ENCODE measurements at regions not wholly inside any gene's neighbourhood (a gene's known extent, or its start where the extent isn't known, plus 50 kb on each side); places are given as distances from the start of the nearest gene placed in this dataset.

DNA sequence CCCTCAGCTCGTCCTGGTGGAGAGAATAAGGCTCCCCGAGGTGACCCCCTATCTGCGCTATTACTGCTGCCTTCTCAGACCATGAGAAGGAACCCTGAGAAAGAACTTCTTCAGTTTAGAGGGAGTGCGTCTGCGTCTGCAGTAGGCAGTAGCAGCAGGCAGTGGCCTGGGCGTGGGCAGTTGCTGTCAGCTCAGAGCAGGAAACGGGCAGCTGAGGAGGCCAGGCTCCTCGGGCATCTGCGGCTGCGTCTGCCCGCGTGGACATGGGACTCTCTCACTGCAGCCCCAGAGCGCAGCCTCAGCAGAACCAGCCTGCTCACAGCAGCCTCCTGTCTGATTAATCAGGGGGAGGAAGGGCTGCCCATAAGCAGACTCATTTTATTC lies 49.8 kb upstream of the FCN1 start:
- no peak for DNase-seq

DNA sequence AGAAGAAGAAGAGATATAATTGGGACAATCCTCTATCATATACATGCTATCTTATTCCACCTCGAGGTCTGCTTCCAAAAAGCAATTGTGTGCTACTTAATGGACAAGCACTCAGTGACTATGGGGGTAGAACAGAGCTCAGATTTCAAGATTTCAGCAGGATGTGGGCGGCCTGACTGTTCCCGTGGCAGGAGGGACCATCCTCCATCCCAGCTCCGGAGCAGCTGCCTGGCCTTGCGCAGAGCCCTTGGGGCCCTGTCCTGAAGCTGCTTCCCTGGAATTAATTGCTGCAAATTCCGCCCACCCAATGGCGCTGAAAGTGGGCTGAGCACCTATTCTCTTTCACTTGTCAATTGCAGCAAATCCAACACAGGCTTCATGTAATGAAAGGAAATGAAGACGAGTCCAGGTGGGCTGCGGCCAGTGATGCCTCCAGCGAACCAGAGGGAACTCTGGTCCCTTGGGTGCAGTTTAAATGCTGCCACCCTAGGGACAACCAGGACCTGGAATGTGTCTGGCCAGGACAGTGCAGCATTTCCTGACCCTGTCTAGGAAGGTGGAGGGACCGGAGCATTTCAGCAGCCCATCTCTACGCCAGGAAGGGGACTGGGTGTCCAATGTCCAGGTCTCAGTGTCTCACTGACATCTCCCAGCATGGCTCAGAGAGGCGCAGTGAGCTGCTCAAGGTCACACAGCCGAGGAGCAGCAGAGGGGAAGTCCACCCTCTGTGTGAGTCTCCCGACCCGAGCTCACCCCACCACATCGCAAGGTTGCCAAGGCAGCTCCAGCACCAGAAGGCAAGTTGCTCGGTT lies 50.5 kb upstream of the FCN1 start:
- no peak for DNase-seq

DNA sequence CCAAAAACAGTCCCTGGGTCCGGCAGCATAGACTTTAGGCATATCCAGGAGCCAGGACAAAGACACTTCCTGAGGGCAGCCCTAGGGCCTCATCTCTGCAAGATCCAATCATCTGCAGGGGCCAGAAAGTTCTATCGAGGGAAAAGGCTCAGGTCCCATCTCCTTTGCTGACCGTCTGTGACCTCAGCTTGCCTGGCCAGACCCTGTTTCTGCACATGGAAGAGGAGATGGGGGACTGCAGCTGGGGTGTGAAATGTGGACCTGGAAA lies 51.0 kb upstream of the FCN1 start:
- DNase-seq = no peak

DNA sequence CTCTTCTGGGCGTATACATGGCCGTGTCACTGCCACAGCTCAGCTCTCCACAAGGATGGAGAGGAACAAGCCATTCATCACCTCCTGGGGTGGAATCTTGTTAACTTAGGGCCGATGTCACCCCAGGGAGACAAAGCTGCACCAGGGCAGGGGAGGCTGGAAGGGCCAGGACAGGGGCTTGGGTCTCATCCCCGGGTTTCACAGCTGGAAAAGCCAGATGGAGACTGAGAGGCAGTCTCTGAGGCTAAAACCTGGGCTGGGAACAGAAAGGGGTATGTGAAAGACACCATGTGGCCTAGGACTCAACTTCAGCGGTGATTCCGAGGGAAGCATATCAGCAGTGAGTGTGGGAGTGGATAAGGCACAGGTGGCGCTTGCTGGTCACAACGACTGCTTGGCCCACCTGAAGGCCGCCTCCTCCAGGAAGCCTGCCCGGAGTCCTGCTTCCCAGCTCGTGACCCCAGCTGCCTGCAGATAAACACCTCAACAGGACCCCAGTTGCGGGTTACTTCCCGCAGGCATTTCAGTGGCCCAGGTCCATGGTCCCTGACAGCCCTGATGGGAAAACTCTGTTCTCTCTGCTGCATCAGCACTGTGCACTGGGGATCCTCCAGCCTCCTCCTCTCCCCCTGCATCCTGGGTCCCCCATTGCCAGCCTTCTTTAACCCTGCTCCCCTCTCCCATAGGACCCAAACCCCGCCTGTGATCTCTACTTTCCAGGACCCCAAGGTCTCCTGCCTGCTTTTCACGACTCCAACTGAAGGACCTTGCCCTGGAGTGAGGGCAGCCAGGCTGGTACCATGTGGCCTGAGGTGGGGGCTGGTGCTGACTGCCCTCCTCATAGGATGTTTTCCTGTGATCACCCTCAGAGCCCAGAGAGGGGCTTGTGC lies 51.7 kb upstream of the FCN1 start:
- DNase-seq = no peak

DNA sequence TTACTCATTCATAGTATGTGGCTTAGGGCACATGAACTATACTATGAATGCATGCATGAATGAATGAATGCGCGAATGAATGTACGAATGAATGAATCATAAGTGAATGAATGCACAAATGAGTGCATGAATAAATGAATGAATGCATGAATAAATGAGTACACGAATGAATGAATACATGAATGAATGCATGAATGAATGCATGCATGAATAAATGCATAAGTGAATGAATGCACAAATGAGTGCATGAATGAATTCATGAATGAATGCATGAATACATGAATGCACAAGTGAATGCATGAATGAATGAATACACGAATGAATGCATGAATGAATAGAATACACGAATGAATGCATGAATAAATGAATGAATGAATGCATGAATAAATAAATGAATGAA lies 52.5 kb upstream of the FCN1 start:
- no peak for DNase-seq

DNA sequence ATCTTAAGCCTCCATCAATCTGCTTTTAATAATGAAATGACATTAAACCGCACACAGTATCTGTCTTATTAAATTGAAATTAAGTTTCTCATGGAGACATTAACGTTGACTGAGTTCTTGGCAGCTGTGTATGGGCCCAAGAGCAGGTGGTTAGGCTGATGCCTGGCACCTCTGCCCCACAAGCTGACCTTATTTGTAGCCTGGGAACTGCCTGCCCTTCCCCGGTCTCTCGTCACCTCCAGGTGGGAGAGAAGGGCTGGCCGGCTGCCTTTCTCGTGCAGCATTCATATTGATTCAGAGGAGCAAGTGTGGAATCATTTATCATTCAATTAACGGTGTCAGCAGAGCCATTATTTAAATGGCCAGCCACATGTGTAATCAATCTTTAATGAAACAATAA lies 53.0 kb upstream of the FCN1 start:
- DNase-seq = no peak

DNA sequence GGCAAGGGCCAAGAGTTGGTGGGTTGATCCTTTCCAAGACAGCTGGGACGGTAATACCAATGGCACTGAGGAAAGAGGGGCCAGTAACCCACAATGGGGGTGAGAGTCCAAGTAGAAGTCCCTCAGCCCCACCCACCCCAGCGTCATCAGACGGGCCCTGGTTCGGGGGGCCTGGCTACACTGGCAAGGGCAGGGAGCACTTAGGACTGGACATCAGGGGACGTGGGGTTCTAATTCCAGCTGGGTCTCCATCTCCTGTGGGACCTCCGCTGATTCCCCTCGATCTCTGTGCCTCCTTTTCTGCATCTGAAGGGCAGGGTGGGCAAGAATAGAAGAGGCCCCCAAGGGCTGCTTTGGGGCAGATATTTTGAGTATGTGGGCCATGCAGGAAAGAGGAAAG lies 53.5 kb upstream of the FCN1 start:
- DNase-seq = no peak

DNA sequence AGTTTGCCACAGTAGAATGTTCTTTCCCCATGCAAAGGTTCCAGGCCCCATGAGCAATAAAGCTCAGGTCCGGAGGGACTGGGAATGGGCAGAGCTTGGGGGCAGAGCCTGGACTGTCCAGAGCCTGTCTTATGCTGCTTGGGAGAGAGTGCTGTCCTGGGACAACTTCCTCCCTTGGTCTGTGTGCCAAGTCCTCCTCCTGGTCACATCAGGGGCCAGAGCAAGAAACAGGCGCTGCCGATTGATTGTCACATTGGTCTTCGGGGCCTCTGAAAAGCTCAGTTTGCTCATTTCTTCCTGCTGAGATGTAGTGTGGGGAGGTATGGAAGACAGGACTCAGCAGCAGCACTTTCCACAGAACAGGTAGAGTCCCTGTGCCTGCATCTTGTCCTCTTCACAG lies 54.0 kb upstream of the FCN1 start:
- DNase-seq = no peak

DNA sequence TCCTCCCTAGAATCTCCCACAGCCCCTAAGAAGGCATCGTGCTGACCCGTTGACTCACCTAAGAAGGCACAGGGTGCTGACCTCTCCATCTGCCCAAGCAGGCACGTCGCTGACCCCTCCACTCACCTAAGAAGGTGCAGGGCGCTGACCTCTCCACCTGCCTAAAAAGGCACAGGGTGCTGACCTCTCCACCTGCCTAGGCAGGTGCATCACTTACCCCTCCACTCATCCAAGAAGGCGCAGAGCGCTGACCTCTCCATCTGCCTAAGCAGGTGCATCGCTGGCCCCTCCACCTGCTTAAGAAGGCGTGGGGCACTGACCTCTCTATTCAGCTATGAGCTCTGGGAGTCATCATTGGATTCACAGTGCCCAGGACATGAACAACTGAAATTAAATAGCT lies 54.4 kb upstream of the FCN1 start:
- no peak for DNase-seq

DNA sequence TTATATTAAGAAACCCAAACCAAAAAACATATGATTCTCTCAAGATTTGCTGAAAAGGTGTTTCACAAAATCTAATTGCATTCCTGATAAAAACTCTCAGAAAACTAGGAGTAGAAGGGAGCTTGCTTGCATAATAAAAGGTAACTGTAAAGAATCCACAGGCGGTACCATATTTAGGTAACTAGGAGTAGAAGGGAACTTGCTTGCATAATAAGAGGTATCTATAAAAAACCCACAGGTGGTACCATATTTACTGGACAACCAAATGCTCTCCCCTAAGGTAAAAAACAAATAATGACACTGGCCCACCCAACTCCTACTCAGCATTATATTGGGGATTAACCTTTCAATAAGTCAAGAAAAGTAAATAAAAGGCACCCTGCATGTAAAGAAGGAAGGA lies 57.5 kb upstream of the FCN1 start:
- no peak for DNase-seq

DNA sequence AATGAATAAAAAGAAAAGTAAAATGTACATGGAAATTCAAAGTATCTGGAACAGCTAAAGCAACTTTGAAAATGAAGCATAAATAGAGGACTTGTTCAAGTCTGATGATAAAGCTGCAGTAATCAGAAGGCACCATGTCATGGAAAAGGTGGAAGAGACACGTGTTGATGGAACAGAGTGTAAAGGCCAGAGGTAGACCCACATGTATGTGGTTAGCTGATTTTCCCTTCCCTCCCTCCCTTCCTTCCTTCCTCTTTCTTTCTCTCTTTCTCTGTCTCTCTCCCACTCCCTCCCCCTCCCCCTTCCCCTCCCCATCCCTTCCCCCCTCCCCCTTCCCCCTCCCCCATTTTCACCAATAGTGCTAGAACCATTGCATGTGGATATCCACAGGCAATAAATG lies 58.7 kb upstream of the FCN1 start:
- DNase-seq = no peak

DNA sequence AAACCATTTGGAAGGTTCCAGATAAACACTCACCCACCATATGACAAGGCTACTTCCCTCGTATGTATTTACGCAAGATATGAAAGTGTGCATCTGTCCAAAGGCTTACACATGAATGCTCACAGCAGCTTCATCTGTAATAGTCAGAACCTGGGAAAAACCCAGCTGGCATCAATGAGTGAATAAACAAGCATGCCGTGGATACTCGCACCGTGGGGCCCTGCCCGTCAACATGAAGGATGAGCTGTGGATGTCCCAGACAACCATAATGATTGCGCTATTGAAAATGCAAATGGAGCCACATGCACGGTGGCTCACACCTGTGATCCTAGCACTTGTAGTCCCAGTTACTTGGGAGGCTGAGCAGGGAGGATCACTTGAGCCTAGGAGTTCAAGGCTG lies 60.6 kb upstream of the FCN1 start:
- no peak for DNase-seq

DNA sequence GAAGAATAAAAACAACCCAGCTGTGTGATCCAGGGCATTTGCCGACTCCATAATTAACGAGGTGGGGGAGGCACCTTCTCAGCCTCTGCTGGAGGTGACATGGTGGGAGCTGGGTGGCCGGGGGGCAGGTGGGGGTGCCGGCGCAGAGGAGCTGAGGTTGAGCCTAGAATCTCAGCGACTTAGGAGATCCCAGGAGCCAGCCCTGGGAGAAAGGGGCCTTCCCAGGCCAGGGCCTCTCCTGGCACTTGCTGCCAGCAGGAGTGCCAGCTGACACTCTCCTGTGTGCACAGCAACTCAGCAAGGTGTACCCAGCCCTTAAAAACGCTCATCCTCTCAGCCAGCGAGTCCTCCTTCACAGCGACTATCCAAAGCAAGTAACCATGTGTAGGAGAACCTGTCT lies 62.8 kb upstream of the FCN1 start:
- no peak for DNase-seq

DNA sequence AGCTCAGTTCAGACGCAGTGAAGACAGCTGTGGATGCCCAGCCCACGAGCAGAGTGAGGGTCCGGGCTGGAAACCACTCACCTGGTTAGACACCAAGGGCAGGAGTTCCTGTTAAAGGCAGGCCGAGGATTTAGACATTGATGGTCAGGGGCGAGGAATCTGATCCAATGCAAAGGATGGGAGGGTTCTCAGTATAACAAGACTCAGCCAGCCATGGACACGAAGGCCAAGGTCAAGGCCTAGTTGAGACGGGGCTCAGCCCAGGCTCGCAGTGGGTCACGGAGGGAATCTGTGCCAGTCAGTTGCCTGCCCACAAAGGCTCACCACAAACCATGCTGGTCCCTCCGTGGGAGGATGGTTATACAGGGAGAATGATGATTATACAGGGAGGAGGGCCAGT lies 63.3 kb upstream of the FCN1 start:
- no peak for DNase-seq

DNA sequence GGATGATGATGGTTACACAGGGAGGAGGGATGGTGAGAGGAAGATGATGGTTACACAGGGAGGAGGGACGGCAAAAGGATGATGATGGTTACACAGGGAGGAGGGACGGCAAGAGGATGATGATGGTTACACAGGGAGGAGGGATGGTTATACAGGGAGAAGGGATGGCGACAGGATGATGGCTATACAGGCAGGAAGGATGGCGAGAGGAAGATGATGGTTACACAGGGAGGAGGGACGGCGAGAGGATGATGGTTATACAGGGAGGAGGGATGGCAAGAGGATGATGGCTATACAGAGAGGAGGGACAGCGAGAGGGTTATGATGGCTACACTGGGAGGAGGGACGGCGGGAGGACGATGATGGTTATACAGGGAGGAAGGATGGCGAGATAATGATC lies 64.1 kb upstream of the FCN1 start:
- no peak for DNase-seq

DNA sequence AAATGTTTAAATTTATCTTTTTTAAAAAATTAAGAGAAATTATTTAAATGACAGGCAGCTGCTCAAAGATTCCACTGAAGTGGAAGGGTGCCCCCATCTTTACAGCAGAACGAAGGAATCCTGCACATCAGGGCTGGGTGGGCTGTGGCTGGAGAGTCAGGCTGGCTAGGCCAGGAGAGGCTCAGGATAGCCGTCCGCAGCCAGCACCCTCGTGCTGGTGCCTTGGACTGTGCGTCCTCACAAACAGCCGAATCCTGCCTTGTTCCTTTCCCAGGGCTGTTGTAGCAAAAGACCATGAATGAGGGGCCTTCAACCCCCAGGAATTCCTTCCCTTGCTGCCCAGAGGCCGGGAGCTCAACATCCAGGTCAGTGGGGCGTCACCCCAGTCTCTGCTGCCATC lies 64.6 kb upstream of the FCN1 start:
- DNase-seq = no peak

DNA sequence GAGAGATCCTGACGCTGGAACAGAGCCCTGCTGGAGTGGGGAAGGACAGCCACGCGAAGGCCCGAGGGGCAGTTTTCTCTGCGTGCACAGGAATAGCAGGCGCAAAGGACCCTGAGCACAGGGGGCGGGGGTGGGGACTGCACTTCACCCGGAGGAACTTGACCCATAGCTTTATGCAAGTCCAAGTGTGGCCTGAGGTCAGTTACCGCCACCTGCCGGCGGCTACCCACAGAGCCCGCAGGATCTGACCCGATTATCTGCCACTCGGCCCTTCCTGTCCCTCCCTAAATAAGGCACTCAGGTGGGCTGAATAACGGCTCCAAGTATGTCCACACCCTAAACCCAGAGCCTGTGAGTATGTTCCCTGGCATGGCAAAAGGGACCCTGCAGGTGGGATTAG lies 65.4 kb upstream of the FCN1 start:
- DNase-seq = no peak

DNA sequence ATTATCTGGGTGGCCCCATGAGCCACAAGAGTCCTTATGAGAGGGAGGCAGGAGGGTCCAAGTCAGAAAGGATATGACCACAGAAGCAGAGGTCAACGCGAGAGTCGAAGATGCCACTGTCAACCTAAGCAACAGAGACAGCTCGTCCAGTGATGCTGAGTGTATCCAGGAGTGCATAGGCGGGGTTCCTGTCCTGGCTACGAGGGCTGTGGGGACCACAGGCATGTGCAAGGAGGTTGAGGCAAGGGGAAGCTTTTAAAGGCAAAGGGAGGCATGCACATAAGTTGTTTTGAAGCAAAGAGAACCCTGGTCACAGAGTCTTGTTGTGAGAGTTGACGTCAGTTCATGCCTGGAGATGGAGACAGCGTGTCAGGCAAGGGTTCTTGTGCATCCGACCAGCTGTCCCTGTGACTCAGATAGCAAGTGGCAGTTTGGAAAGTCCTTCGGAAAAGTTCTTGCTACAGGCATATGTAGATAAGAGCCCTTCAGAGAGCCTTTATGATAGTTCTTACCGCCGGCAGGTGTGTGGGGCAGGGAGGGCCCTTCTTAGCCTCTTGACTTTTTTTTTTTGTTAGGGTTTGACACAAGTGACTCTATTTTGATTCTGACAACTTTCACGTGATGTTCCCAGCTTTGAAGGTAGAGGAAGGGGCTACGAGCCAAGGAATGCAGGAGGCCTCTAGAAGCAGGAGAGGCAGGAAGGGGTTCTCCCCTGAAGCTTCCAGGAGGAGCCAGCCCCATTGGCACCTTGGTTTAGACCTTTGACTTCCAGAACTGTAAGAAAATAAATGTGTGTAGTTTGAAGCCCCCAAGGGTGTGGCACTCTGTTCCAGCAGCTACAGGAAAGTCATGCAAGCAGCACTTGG lies 66.0 kb upstream of the FCN1 start:
- no peak for DNase-seq

DNA sequence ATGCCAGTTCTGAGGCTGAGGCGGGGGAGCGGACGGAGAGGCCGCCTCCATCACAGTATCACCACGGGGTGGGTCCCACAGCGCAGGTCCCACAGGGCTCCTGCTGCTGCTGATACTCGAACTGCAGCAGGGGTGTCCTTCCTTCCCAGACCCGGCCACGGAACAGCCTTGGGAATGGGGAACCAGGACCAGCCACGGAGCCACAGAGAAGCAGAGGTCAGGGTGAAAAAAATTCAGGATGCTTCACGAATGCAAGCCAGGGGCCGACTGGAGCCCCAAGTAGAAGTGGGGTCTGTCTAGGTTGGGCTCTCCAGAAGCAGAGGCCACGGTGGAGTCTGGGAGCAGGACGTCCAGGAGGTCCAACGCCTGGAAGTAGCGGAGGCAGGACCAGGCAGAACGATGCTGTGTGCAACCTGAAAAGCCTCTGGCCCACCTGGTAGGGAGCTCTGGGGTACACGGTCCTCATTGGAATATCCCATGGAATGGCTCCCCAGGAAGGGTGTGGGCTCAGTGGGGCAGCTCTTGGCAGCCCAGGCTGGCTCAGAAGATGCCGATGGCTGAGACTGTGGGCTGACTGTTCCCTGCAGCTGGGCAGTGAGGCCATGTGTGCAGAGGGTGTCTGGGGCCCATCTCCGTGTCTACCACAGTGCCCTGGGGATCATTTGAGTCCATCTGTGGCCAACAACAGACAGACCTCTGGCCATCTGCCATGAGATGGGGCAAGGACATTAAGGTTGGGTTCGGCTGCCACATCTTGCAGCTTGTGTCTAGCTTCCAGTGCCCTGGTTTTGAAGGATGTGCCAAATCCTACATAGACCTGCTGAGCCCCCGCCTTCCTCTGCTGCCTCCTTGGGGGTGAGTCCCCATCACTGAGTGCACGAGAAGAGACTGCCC lies 66.9 kb upstream of the FCN1 start:
- DNase-seq = no peak

DNA sequence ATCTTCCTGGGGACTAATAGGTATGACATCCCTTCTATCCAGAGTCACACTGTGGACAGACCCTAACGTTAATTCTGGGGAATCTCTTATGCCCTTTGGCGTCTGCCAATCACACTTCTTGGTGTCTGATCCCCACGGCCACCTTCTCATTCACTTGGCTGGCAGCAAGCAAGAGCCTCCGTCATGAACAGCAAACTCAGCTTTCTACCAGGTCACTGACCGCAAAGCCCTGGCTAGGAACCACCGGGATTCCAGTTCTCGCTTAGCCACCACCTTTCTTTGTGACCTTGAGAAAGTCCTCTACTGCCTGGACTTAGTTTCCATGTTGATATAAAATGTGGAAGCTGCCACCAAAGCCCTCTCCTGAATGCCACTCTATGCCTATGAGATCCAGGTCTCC lies 67.7 kb upstream of the FCN1 start:
- DNase-seq = no peak

DNA sequence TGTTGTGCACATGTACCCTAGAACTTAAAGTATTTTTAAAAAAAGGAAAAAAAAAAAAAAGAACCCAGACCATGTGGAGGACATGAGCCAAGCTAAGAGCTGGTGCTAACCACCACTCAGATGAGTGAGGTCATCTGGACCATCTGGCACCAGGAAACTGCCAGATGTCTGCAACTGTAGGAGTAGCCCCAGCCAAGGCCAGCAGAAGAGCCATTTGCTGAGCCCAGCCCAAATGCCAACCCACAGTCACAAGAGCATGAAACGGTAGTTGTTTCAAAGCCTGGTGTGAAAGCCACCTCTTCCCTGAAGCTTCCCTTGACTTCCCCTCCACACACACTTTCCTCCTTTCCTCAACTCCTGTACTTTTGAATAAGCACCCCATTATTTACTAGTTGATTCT lies 69.2 kb upstream of the FCN1 start:
- DNase-seq = no peak

DNA sequence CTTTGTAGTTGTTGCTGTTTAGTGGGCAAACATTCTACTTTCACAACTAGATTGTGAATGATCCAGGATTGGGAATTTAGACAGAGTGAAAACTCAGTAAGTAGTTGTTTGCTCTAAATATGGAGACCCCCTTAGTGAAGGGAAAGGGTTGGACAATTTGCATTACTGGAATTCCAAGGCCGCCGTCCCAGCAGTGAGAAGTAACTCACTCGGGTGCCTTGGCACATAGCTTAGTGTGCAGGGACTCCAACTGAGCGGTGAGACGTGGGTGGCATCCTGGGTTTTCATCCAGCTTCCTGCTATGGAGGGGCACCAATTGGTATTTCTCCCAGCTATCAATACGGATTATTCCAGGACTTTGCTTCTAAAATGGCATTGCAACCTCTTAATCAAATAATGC lies 69.7 kb upstream of the FCN1 start:
- DNase-seq = no peak

Measured in NCI-H1092 (cell line).